Gastrocnemius medialis (tissue), 4 donors: ENCODE measurements at regions not wholly inside any gene's neighbourhood (a gene's known extent, or its start where the extent isn't known, plus 50 kb on each side); places are given as distances from the start of the nearest gene placed in this dataset.

ENCODE experiments used
- ATAC-seq, 2 donors: fragments of 150-250 bp; one replicate each; pipeline ENCODE4 v1.9.1; 2016
- DNase-seq, 2 donors: peaks; one replicate each; pipeline ENCODE4 v3.0.0-alpha.2; 2019
- H3K27ac ChIP-seq, 4 donors: fragments of 200-600 bp; sonication (generic); 1 replicate in 1 of 4; 2 replicates in 3 of 4; pipeline ENCODE4 v1.5.1; 2016 to 2018; ENCODE audit warnings: mild to moderate bottlenecking in 2 of 4, moderate library complexity in 1 of 4
- H3K27me3 ChIP-seq, 3 donors: fragments of 200-600 bp; sonication (generic) in 2 of 3; 1 replicate in 1 of 3; 2 replicates in 2 of 3; pipeline versions ENCODE4 v1.5.1 to v1.6.0; 2016 to 2019; ENCODE audit warnings: mild to moderate bottlenecking in 1 of 3, moderate library complexity in 1 of 3
- H3K36me3 ChIP-seq, 2 donors: fragments of 200-600 bp; sonication (generic) in 1 of 2; one replicate each; pipeline ENCODE4 v1.5.1; 2017 to 2018
- H3K4me1 ChIP-seq, 2 donors: fragments of 200-600 bp; sonication (generic) in 1 of 2; one replicate each; pipeline ENCODE4 v1.5.1; 2016 to 2017; ENCODE audit warnings: mild to moderate bottlenecking in 2 of 2
- H3K4me3 ChIP-seq, 4 donors: fragments of 200-600 bp; sonication (generic) in 3 of 4; 1 replicate in 1 of 4; 2 replicates in 3 of 4; pipeline ENCODE4 v1.5.1; 2016 to 2019; ENCODE audit warnings: mild to moderate bottlenecking in 2 of 4
- H3K9me3 ChIP-seq, 3 donors: fragments of 200-600 bp; sonication (generic) in 2 of 3; 1 replicate in 1 of 3; 2 replicates in 2 of 3; pipeline ENCODE4 v1.5.1; 2016 to 2019
- CTCF ChIP-seq, 5 experiments: fragments of 450-650 bp in 3 of 5; fragments of 200-600 bp in 2 of 5; sonication (generic) in 2 of 5; IDR thresholded peaks in 4 of 5; conservative IDR thresholded peaks in 1 of 5; 1 replicate in 4 of 5; 2 replicates in 1 of 5; pipeline ENCODE4 v1.5.1; 2016 to 2019; ENCODE audit warnings: antibody characterized with exemption in 5 of 5, mild to moderate bottlenecking in 3 of 5, moderate library complexity in 3 of 5
- POLR2A ChIP-seq, 2 donors: fragments of 450-650 bp; IDR thresholded peaks; one replicate each; pipeline ENCODE4 v1.6.1; 2017; ENCODE audit warnings: antibody characterized with exemption in 2 of 2, mild to moderate bottlenecking in 2 of 2, moderate library complexity in 2 of 2
- in situ Hi-C, 4 donors: fragments of 200-750 bp; cut with MboI; loops; one replicate each; pipeline versions ENCODE4 v1.15.0 to v1.8.0; 2017; ENCODE audit warnings: low sequenced_read_pairs in 4 of 4
- intact Hi-C: fragments of 100-400 bp; cut with DNase I; formaldehyde crosslinking; loops from one replicate; pipeline ENCODE4 v1.15.1; 2023; ENCODE audit warnings: low total_unique reads

- intact Hi-C loops (no loop called here), in situ Hi-C loops (no loop called here)
- Histone ChIP-seq H3K4me1 (no peaks in the 10 kb centered on the region), H3K4me3 (no peak overlapping the region), H3K27me3 (no peaks in the 10 kb centered on the region), H3K36me3 (no peaks in the 10 kb centered on the region), H3K9me3 (no peaks in the 10 kb centered on the region), H3K27ac (no peak overlapping the region)
- ATAC-seq, result no peak
- TF ChIP-seq POLR2A (IDR thresholded peaks at IDR 0.05) (no peak), CTCF (IDR thresholded peaks at IDR 0.05 in 4 of 5, conservative IDR thresholded peaks at IDR 0.05 in 1 of 5) (no peak)
- no peak for DNase-seq
These were observed 124.3 kb upstream of the SOX4 start for GRCh38 chr6:21469213-21469612.

- no peak overlapping the region for H3K27ac ChIP-seq
- H3K4me1 ChIP-seq, result peaks cover 0 to 5% of the 10 kb centered on the region in 2 donors
- H3K4me3 ChIP-seq, result no peak overlapping the region
- in situ Hi-C loops, result no loop called here
- DNase-seq (no peak), ATAC-seq (no peak)
- intact Hi-C loops, result no loop called here
- H3K36me3 ChIP-seq, result no peaks in the 10 kb centered on the region
- H3K27me3 ChIP-seq, result no peaks in the 10 kb centered on the region
- no peaks in the 10 kb centered on the region for H3K9me3 ChIP-seq
- no peak for TF ChIP-seq CTCF (IDR thresholded peaks at IDR 0.05 in 4 of 5, conservative IDR thresholded peaks at IDR 0.05 in 1 of 5)
- TF ChIP-seq POLR2A (IDR thresholded peaks at IDR 0.05), result no peak
These were observed 117.4 kb upstream of the SOX4 start for GRCh38 chr6:21476112-21476511.

GRCh38 chr6:21478411-21478810, 115.1 kb upstream of the SOX4 start:
- no peaks in the 10 kb centered on the region for H3K9me3 ChIP-seq

GRCh38 chr6:21478883-21479539, 114.5 kb upstream of the SOX4 start:
- Histone ChIP-seq H3K27ac (no peak overlapping the region), H3K4me1 (peaks cover 0 to 5% of the 10 kb centered on the region in 2 donors), H3K9me3 (no peaks in the 10 kb centered on the region), H3K4me3 (peak overlapping the region in 3 of 4 donors; percentile 12 to 58 (median 21)), H3K36me3 (no peaks in the 10 kb centered on the region), H3K27me3 (no peaks in the 10 kb centered on the region)
- intact Hi-C loops (no loop called here), in situ Hi-C loops (no loop called here)
- no peak for TF ChIP-seq POLR2A (IDR thresholded peaks at IDR 0.05)
- TF ChIP-seq CTCF (IDR thresholded peaks at IDR 0.05 in 4 of 5, conservative IDR thresholded peaks at IDR 0.05 in 1 of 5), result no peak
- DNase-seq (no peak), ATAC-seq (no peak)

More at GRCh38 chr6:21478411-21478810, 115.1 kb upstream of the SOX4 start:
- in situ Hi-C loops (no loop called here), intact Hi-C loops (no loop called here)
- TF ChIP-seq CTCF (IDR thresholded peaks at IDR 0.05 in 4 of 5, conservative IDR thresholded peaks at IDR 0.05 in 1 of 5) (no peak), POLR2A (IDR thresholded peaks at IDR 0.05) (no peak)
- no peaks in the 10 kb centered on the region for H3K27me3 ChIP-seq
- peaks cover 0 to 5% of the 10 kb centered on the region in 2 donors for H3K4me1 ChIP-seq
- no peak overlapping the region for H3K4me3 ChIP-seq
- no peak for DNase-seq
- no peak for ATAC-seq
- H3K27ac ChIP-seq, result no peak overlapping the region
- H3K36me3 ChIP-seq, result no peaks in the 10 kb centered on the region

- Histone ChIP-seq H3K36me3 (no peaks in the 10 kb centered on the region), H3K4me3 (no peak overlapping the region), H3K27ac (no peak overlapping the region), H3K27me3 (no peaks in the 10 kb centered on the region), H3K4me1 (no peaks in the 10 kb centered on the region), H3K9me3 (no peaks in the 10 kb centered on the region)
- intact Hi-C loops (no loop called here), in situ Hi-C loops (no loop called here)
- no peak for TF ChIP-seq CTCF (IDR thresholded peaks at IDR 0.05 in 4 of 5, conservative IDR thresholded peaks at IDR 0.05 in 1 of 5)
- TF ChIP-seq POLR2A (IDR thresholded peaks at IDR 0.05), result no peak
- ATAC-seq (no peak), DNase-seq (no peak)
These were observed 107.4 kb upstream of the SOX4 start for GRCh38 chr6:21486115-21486514.
